RWPE2 (cell line): ENCODE measurements at regions not wholly inside any gene's neighbourhood (a gene's known extent, or its start where the extent isn't known, plus 50 kb on each side); places are given as distances from the start of the nearest gene placed in this dataset.

Experiments
- ATAC-seq: fragments of 200-7000 bp; cut with Tn5 transposase; 3 replicates; pipeline ENCODE4 v1.9.1; 2021; ENCODE audit warnings: low read depth
- DNase-seq: peaks from one replicate; pipeline ENCODE4 v3.0.0-alpha.2; 2020; ENCODE audit warnings: low spot score
- H3K27ac ChIP-seq: fragments of 450-650 bp; 2 replicates; pipeline ENCODE4 v1.5.1; 2017; ENCODE audit warnings: mild to moderate bottlenecking; ENCODE audit not compliant: poor library complexity, severe bottlenecking
- H3K27me3 ChIP-seq: fragments of 250-450 bp; sonication (Bioruptor Pico); 2 replicates; pipeline ENCODE4 v1.5.1; 2021; ENCODE audit warnings: mild to moderate bottlenecking, moderate library complexity; ENCODE audit not compliant: insufficient read depth, poor library complexity, severe bottlenecking
- H3K36me3 ChIP-seq: fragments of 250-450 bp; sonication (Bioruptor Pico); 2 replicates; pipeline ENCODE4 v1.5.1; 2020; ENCODE audit warnings: low read depth, mild to moderate bottlenecking, moderate library complexity
- H3K4me1 ChIP-seq: fragments of 250-450 bp; sonication (Bioruptor Pico); 2 replicates; pipeline ENCODE4 v1.5.1; 2021; ENCODE audit warnings: mild to moderate bottlenecking, moderate library complexity; ENCODE audit not compliant: insufficient read depth, poor library complexity, severe bottlenecking
- H3K4me3 ChIP-seq: fragments of 250-450 bp; sonication (Bioruptor Pico); 2 replicates; pipeline ENCODE4 v1.5.1; 2021; ENCODE audit warnings: mild to moderate bottlenecking, moderate library complexity; ENCODE audit not compliant: severe bottlenecking
- H3K9me3 ChIP-seq: fragments of 250-450 bp; sonication (Bioruptor Pico); 2 replicates; pipeline ENCODE4 v1.5.1; 2021; ENCODE audit warnings: mild to moderate bottlenecking, moderate library complexity; ENCODE audit not compliant: severe bottlenecking
- TF ChIP-seq, protein P1 (sequence below): fragments of 450-650 bp; IDR thresholded peaks from one replicate; pipeline ENCODE4 v1.5.1; 2017; ENCODE audit warnings: mild to moderate bottlenecking, moderate library complexity; ENCODE audit not compliant: poor library complexity, severe bottlenecking

DNA sequence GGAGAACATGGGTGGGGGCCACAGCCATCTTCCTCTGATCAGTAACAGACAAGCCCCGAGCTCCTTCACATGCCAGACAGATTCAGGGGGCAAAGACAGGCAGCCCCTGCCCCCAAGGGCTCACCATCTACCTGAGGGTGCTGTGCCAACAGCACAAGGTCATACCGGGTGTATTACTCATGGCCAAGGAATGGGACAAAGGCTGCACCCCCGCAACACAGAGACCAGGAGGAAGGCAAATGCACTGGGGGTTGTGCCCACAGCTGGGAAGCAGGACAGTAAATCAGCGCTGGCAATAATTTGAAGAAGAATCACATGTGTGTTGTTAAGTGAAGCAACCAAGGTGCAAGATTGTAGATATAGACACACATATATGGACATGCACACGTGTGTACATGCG, 137.1 kb downstream of the C16orf95 start:
- no peak overlapping the region for H3K4me3 ChIP-seq
- H3K27me3 ChIP-seq, result no peaks in the 10 kb centered on the region
- no peaks in the 10 kb centered on the region for H3K9me3 ChIP-seq
- DNase-seq, result no peak
- no peaks in the 10 kb centered on the region for H3K36me3 ChIP-seq
- ATAC-seq, result peak; percentile 66
- TF ChIP-seq, protein P1, sequence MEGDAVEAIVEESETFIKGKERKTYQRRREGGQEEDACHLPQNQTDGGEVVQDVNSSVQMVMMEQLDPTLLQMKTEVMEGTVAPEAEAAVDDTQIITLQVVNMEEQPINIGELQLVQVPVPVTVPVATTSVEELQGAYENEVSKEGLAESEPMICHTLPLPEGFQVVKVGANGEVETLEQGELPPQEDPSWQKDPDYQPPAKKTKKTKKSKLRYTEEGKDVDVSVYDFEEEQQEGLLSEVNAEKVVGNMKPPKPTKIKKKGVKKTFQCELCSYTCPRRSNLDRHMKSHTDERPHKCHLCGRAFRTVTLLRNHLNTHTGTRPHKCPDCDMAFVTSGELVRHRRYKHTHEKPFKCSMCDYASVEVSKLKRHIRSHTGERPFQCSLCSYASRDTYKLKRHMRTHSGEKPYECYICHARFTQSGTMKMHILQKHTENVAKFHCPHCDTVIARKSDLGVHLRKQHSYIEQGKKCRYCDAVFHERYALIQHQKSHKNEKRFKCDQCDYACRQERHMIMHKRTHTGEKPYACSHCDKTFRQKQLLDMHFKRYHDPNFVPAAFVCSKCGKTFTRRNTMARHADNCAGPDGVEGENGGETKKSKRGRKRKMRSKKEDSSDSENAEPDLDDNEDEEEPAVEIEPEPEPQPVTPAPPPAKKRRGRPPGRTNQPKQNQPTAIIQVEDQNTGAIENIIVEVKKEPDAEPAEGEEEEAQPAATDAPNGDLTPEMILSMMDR, result no peak
- H3K27ac ChIP-seq, result peak overlapping the region; percentile 52
- H3K4me1 ChIP-seq, result peaks cover 17% of the 10 kb centered on the region

DNA sequence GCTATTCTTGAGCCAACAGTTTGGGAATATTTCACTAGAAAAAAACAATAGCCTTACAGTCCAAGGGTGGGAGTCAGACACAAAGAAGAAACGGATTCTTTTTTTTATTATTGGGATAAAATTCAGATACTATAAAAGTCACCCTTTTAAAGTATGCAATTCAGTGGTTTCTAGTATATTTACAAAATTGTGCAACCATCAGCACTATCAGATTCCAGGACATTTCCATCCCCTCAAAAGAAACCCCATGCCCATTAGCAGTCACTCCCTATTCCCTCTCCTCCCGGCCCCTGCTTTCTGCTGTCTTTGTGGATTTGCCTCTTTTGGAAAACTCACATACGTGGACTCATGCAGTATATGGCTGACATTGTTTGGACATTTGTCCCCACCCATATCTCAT, 134.4 kb downstream of the C16orf95 start:
- TF ChIP-seq, protein P1, result no peak
- Histone ChIP-seq H3K27ac (no peak overlapping the region), H3K27me3 (no peaks in the 10 kb centered on the region), H3K4me1 (peaks cover 17% of the 10 kb centered on the region), H3K9me3 (no peaks in the 10 kb centered on the region), H3K4me3 (no peak overlapping the region), H3K36me3 (no peaks in the 10 kb centered on the region)
- ATAC-seq, result no peak
- no peak for DNase-seq

DNA sequence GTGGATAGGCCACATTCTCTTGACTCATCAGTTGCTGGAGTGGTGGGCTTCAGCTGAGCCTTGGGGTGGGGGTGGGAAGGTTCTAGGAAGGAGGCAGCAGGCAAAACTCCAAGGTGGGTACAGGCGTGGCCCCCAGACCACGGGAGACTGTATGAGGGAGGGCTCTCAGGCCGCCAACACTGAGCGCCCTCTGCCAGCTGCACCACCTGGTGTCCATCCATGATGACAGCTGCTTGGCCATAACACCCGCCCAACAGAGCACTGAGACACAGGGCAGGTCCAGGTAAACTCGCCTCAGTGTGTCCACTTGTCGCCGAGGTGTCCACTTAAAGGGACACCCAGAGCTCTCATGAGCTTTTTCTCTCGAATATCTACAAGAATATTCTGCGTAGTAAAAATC, 133.5 kb downstream of the C16orf95 start:
- Histone ChIP-seq H3K4me1 (peaks cover 15% of the 10 kb centered on the region), H3K27me3 (no peaks in the 10 kb centered on the region), H3K36me3 (no peaks in the 10 kb centered on the region), H3K9me3 (no peaks in the 10 kb centered on the region), H3K4me3 (no peak overlapping the region), H3K27ac (no peak overlapping the region)
- TF ChIP-seq, protein P1, result no peak
- ATAC-seq (no peak), DNase-seq (no peak)

DNA sequence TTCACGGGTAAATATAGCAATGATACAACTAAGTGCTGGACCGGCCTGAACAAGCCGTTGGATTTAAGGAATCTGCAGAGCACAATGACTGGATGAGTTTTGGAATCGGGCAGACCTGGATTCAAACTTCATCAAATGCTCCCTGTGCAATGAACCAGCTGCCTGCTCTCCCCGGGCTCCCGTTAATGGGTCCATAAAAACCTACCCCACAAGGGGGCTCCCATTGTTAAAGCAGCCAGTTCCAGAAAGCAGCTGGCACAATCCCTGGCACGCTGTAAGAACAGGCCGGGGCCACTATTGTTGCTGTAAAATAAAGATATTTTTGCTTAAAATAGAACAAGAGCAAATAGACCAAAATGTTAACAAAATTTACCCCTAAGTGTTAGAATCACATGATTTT, 131.9 kb downstream of the C16orf95 start:
- DNase-seq, result no peak
- Histone ChIP-seq H3K27ac (no peak overlapping the region), H3K4me1 (no peaks in the 10 kb centered on the region), H3K36me3 (no peaks in the 10 kb centered on the region), H3K4me3 (no peak overlapping the region), H3K9me3 (peaks cover 7% of the 10 kb centered on the region), H3K27me3 (no peaks in the 10 kb centered on the region)
- TF ChIP-seq, protein P1, result peak; percentile 20
- no peak for ATAC-seq

DNA sequence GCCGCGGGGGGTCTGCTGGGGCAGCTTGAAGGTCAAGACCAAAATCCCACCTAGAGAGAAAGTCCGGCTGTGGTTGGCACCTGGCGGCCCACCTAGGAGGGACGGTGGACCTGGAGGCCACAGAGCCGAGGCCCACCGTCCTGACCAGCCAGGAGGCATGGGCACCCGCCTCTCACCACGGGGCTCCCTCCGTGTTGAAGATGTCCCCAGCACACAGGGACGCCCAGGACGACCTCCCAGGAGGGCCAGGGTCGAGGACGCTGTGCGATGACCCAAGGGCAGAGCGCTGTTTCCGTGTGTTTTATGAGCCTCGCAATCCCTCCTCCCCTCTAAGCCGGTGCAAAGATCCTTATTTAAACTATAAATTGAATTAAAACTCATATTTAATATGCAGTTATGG, 131.2 kb downstream of the C16orf95 start:
- ATAC-seq, result no peak
- TF ChIP-seq, protein P1, result no peak

More for the DNA sequence above, 131.2 kb downstream of the C16orf95 start:
- Histone ChIP-seq H3K27me3 (no peaks in the 10 kb centered on the region), H3K36me3 (no peaks in the 10 kb centered on the region), H3K9me3 (peaks cover 8% of the 10 kb centered on the region), H3K27ac (no peak overlapping the region), H3K4me3 (no peak overlapping the region), H3K4me1 (no peaks in the 10 kb centered on the region)
- no peak for DNase-seq
